ENCODE measurements at regions not wholly inside any gene's neighbourhood (a gene's known extent, or its start where the extent isn't known, plus 50 kb on each side); places are given as distances from the start of the nearest gene placed in this dataset.

GRCh38 chr10:31617757-31618156 lies 298.7 kb downstream of the ZEB1 start:
- no peak for TF ChIP-seq CTCF (IDR thresholded peaks at IDR 0.05; ENCODE audit: unreplicated experiment)
- H3K27me3 Mint-ChIP-seq = peaks cover 6% of the 10 kb centered on the region
- DNase-seq (ENCODE audit: low spot score, unreplicated experiment) = no peak
- peaks cover 6% of the 10 kb centered on the region for H3K9me3 Mint-ChIP-seq (ENCODE audit: low read depth)
- H3K4me1 Mint-ChIP-seq (ENCODE audit: low read depth) = peaks cover 6% of the 10 kb centered on the region
- no peaks in the 10 kb centered on the region for H3K36me3 Mint-ChIP-seq (ENCODE audit: insufficient read depth)
- no peak overlapping the region for H3K27ac Mint-ChIP-seq
- H3K4me3 Mint-ChIP-seq (ENCODE audit: low read depth) = no peak overlapping the region

GRCh38 chr10:31617133-31617532 lies 298.1 kb downstream of the ZEB1 start:
- H3K4me1 Mint-ChIP-seq (ENCODE audit: low read depth) = peaks cover 6% of the 10 kb centered on the region
- TF ChIP-seq CTCF (IDR thresholded peaks at IDR 0.05; ENCODE audit: unreplicated experiment) = no peak
- H3K4me3 Mint-ChIP-seq (ENCODE audit: low read depth) = no peak overlapping the region
- no peak for DNase-seq (ENCODE audit: low spot score, unreplicated experiment)
- no peaks in the 10 kb centered on the region for H3K36me3 Mint-ChIP-seq (ENCODE audit: insufficient read depth)
- H3K27me3 Mint-ChIP-seq = peaks cover 6% of the 10 kb centered on the region
- no peak overlapping the region for H3K27ac Mint-ChIP-seq
- H3K9me3 Mint-ChIP-seq (ENCODE audit: low read depth) = peaks cover 6% of the 10 kb centered on the region

GRCh38 chr10:31615129-31615528 lies 296.1 kb downstream of the ZEB1 start:
- H3K4me3 Mint-ChIP-seq (ENCODE audit: low read depth) = no peak overlapping the region
- no peaks in the 10 kb centered on the region for H3K27me3 Mint-ChIP-seq

GRCh38 chr10:31614611-31615010 lies 295.6 kb downstream of the ZEB1 start:
- TF ChIP-seq CTCF (IDR thresholded peaks at IDR 0.05; ENCODE audit: unreplicated experiment) = no peak
- Mint-ChIP-seq H3K36me3 (ENCODE audit: insufficient read depth) (no peaks in the 10 kb centered on the region), H3K9me3 (ENCODE audit: low read depth) (peaks cover 6% of the 10 kb centered on the region), H3K4me3 (ENCODE audit: low read depth) (no peak overlapping the region), H3K27me3 (no peaks in the 10 kb centered on the region), H3K4me1 (ENCODE audit: low read depth) (no peaks in the 10 kb centered on the region), H3K27ac (no peak overlapping the region)
- DNase-seq (ENCODE audit: low spot score, unreplicated experiment) = no peak

More at GRCh38 chr10:31615129-31615528, 296.1 kb downstream of the ZEB1 start:
- no peaks in the 10 kb centered on the region for H3K36me3 Mint-ChIP-seq (ENCODE audit: insufficient read depth)
- TF ChIP-seq CTCF (IDR thresholded peaks at IDR 0.05; ENCODE audit: unreplicated experiment) = no peak
- DNase-seq (ENCODE audit: low spot score, unreplicated experiment) = no peak
- H3K27ac Mint-ChIP-seq = no peak overlapping the region
- no peaks in the 10 kb centered on the region for H3K4me1 Mint-ChIP-seq (ENCODE audit: low read depth)
- H3K9me3 Mint-ChIP-seq (ENCODE audit: low read depth) = peaks cover 6% of the 10 kb centered on the region

GRCh38 chr10:31612082-31612481 lies 293.1 kb downstream of the ZEB1 start:
- Mint-ChIP-seq H3K27me3 (no peaks in the 10 kb centered on the region), H3K36me3 (ENCODE audit: insufficient read depth) (no peaks in the 10 kb centered on the region), H3K9me3 (ENCODE audit: low read depth) (peaks cover 6% of the 10 kb centered on the region), H3K27ac (no peak overlapping the region), H3K4me3 (ENCODE audit: low read depth) (no peak overlapping the region), H3K4me1 (ENCODE audit: low read depth) (no peaks in the 10 kb centered on the region)
- TF ChIP-seq CTCF (IDR thresholded peaks at IDR 0.05; ENCODE audit: unreplicated experiment) = no peak
- no peak for DNase-seq (ENCODE audit: low spot score, unreplicated experiment)

Measured in progenitor cell of endocrine pancreas (in vitro differentiated cells).